ENCODE measurements at regions not wholly inside any gene's neighbourhood (a gene's known extent, or its start where the extent isn't known, plus 50 kb on each side); places are given as distances from the start of the nearest gene placed in this dataset.

DNA sequence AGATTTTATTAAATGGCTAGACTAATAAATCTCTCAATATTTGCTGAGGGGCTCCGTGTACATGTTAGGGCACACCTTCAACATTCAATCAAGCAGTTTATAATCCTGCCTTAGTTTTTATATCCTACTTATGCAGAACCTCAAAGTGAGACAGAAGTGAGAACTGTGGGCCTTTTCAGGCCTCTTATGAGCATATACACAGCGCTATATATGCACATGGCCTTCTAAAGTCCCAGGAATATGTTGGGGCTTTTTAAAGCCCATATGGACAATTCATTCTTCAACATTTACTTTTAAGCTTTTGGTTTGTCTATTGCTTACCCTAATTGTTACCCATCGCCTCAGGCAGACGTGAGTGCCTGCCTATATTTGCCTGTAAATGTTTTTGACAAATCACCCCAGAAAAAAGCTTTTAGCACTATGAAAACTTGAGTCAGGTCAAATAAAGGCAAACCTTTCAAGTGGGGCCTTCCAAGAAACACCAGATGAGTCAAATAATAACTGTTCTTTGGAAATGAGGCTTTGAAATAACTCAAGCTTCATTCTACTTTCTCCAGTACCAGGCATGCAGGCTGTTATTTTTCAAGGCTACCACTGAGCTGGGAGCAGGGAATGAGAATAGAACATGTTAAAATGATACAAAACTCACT is 58.2 kb downstream of the ESM1 start:
- no peak for ATAC-seq

DNA sequence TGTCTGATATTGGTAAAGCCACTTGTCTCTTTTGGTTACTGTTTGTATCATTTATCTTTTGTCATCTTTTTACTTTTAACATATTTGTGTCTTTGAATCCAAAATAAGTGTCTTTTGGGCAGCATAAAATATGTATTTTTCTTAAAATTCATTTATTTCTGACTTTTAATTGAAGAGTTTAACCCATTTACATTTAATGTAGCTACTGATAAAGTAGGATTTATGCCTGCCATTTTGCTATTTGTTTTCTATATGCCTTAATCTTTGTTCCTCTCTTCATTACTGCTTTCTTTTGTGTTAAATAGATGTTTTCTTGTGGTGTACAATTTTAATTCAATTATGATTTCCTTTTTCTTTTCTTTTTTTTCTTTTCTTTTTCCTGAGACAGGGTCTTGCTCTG is 60.9 kb downstream of the ESM1 start:
- ATAC-seq, result no peak

DNA sequence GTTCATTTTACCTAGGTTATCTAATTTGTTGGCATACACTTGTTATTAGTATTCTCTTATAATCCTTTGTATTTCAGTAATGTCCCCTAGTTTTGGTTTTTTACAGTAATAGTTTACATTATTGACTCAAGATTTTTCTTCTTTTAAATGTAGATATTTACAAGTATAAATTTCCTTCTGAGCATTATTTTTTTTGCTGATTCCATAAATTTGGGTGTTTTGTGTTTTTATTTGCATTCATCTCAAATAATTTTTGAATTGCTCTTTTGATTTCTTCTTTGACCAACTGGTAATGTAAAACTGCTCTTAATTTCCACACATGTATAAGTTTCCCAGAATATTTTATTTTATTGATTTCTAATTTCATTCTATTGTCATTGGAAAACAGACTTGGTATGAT is 68.1 kb downstream of the ESM1 start:
- no peak for ATAC-seq

DNA sequence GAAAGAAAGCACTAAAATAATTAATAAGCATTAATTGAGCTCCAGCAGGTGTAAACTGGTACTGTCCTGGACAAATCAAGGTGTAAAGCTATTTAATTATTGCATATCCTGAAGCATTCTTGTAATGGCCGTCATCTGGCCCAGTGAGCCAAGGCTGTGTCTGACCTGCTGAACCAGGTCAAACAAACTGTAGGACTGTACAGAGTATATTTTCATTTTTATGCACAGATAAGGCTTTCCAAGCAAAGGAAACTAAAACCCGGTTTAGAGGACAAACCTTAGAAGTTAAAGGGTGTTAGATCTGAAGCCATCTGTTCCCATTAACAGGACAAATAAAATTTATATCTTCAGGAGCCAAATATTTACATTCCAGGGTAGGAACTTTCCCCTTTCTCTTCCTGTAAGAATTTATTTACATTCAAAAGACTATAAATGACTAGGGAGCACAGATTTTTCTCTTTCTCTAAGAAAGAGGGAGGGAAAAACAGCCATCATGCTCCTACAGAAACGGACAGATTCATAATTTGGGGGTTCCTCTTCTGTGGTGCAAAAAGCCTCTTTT is 69.8 kb downstream of the ESM1 start:
- ATAC-seq, result no peak

DNA sequence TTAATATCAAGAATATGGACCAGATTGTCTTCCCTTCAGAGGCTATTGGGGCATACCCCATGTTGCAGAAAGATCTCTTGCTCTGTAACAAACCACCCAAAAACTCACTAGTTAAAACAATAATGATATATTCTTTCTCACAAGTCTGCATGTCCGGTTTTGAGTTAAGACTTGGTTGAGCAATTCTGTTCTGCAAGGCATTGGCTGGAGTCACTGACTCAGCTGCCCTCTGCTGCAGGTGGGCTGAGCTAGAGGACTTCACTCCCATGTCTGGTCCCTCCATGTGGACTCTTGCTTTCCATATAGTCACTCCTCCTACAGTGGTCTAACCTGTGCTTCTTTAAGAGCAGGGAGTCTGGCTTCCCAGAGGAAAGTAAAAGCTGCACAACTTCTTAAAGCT is 73.4 kb downstream of the ESM1 start:
- ATAC-seq, result no peak

DNA sequence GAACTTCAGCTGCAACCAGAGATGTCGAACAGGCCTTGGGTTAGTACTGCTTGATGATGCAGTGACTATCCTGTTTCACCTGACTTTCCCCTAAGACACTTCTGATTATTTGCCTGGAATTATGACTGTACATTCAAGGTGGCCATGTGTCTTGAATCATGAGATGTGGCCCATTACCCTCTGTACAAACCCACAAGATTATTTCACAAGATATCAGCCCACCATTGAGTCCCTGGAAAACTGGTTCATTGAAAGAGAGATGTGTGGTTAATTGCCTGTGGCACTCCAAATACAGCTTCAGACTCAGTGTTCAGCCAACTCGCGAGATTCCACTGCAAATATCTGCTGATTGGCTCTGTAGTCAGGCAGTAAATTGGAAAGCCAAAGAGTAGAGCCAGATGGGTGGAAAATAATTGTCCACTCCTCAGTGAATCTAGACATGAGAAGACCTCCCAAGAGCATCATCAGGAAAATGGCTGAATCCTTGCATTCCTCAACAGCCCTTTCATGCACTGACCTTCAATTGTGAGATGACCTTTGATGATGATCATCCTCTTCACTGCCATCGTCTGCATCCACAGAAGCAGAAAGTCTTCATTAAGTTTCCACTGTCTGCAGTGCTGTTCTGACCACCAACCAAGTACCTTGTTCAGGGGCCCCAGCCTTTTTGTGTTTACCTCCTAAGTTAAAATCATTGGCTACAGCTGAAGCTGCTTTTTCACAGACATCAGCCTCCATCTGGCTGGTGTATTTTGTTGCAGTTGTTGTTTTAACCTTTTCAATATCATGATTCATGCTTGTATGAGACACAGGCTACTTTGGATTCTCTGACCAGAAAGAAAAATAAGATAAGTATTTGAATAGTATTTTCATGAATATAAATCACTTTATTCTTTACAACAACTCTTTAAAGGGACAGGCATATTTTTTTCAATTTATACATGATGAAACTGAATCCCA is 75.2 kb downstream of the ESM1 start:
- no peak for ATAC-seq

DNA sequence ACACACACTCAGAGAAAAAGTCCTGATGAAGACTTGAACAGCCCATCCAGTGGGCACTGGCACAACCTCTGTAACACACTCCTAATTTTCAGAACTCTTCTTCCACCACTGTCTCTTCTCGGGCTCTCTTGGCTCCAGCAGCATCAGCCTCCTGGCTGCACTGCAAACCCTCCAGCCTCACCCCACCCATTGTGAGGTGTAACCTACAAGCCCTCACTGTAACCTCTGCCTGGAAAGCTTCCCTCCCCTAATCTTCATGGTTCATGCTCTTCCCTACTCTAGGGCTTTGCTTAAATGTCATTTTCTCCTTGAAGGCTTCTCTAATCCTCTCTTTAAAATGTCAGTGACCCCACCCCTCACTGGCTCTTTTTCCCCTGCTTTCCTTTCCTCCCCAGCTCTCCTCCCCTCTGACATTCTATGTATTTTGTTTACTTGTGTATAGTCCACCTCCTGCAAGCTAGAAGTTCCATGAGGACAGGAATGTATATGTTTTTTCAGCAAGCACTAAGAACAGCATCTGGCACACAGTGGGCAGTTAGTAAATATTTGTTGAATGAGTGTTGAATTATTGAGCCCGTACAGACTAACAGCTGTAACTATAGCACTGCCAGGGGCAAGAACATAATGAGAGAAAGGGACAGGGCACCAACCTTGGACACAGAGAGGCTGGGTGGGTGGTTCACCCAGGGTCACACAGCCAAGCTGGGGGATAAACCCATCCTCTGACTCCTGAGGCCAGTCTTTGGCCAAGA is 76.4 kb downstream of the ESM1 start:
- ATAC-seq, result no peak

DNA sequence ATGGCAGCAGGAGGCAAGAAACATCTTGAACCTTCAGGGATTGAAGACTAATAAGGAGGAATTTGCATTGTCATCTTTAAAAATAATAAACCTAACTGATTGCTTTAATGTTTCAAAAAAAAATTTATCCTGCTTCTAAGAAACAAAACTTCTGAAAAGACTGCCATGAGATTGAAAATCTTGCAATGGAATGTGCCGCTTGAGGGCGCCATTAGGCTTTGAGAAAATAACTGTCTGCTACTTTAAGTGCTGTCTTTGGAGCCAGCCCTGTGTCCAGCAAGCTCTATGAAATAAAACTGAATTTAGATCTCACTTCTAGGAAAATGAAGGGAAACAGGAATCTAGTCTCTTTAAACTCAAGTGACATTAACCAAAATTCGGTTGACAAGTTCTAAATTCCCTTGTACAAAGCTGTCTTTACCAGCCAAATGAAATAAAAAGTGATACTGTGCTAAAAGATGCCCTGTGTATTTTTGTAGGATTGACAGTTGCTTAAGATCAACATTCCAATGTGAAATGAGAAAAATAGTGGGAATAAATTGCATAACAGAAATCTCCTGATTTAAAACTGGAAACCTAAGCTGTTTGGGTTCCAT is 79.4 kb downstream of the ESM1 start:
- ATAC-seq, result no peak

DNA sequence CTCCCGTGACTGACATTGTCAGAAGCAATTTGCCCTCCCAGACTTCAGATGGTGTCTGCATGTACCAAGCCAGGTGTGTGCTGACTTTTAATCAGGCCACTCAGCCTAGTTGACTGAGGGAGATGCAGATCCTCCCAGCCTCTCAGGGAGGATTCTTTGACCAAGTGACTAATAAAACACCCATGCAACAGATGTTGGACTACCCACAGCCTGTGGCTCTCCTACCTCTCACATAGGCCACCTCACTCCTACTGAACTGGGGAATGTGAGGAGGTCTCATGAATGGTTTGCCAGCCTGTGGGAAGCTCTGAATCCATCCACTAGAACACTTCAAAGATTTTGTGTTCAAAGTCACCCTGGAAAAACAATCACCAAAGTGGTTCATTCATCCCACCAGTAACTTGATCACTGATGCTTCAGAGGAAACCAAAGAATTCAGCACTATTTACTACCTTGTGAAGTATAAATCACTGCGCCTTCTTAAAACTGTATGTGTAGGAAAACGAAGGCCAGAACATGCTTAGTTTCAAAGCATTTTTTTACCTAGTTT is 80.1 kb downstream of the ESM1 start:
- no peak for ATAC-seq

DNA sequence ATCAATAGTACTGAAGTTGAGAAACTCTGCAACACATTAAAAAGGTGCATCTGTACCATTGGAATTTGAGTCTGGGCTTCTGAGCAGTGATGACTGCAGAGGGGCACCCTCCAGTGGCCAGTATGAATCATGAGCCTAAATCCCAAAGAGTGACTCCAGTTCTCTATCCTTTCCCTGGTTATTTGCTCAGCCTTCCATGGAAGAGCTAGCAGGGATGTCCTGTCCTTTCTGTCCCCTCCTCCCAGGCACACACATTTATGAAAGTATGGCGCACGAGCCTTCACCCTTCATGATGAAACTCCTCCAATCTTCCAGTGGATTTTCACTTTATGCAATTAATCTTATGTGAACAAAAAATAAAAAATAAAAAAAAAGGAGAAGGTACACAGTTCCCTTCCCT is 81.0 kb downstream of the ESM1 start:
- peak; percentile 42 for ATAC-seq

DNA sequence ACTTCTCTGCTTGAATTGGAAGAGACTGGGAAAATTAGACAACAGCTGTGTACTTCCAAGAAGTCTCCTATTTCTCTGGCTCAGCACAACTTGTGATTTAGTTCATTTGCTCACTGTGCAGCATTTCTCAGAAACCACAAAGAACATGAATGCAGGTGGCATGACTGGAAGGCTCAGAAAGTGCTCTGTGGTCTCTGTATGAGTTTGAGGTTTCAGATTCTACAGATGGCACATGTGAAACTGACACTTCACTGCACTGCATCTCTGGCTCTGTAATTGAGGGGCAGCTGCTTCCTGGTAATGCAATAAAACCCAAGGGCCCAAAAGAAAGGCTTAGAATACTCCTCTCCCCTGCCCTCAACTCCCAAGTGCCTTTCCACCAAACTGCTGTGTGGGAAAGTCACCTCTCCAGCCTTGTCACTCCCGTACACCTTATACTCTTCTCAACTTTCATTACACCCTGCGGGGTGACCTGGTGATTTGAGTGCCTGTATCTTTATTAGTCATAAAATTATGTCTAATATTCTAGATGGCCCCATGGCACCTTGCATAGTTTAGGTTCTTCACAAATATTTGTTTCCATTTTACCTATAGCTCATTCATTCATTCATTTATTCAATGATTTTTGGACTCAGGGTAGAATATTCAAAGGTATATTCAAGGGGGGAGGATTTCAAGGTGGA is 82.5 kb downstream of the ESM1 start:
- ATAC-seq, result peak; percentile 34

DNA sequence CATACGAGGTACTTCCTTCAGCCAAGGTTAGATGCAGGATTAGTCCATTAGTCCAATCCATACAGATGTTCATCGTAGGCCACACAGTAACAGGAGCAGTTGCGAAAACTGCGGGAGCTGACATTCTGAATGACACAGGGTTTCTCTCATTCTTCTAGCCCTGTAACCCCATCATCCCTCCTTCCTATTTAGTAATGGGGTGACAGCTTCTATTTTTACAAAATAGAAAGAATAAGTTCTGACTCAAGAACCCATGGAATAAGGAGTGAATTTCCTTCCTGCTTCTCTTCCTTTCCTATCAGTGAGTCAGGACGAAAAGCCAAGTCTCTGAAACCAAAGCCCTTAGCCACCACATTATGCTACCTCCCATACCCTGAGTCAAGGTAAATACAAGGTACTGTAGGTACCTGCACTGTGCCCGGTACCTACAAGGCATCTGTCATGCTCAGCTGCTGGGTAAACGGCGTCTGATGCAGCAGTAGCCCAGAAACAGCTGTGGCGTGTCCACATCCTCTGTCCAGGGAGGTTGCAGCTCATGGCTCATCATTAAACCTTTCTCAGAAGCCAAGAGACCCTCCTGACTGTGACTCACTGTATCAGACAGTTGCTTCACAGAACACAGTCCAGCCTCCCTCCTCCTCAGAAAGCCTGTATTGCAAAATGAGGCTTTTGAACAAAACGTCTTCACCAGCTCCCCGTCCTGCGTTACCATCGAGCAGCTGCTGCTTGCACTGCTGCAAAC is 84.2 kb downstream of the ESM1 start:
- ATAC-seq, result no peak

DNA sequence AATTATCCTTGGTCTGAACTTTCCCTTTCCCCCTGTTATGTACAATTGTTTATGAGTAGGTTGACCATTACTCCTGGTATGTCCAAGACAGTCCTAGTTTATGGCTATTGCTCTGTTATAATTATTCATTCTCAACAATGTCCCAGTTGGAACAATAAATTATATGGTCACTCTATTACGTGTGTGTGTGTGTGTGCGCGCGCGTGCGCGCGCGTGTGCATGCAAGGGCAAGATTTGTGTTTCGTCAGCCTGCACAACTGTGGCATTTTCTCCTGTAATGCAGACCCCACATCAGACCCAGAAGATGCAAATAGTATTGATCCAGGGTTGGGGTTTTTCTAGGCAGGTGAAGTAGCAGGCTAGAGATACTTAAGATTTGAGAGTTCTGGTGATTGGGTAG is 88.4 kb downstream of the ESM1 start:
- no peak for ATAC-seq

DNA sequence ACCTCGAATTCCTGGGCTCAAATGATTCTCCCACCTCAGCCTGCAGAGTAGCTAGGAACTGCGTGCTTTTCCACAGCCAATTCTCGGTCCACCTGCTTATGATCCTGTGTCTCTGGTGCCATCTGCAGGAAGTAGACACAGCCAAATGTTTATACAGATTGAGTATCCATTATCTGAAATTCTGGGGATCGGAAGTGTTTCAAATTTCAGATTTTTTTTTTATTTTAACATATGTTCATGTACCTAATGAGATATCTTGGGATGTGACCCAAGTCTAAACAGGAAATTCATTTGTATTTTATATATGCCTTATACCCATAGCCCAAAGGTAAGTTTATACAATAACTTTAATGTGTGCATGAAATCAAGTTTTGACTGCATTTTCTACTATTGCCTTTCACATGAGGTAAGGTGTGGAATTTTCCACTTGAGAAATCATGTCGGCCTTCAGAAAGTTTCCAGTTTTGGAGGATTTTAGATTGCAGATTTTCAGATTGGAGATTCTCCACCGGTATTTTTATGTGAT is 89.5 kb downstream of the ESM1 start:
- peak; percentile 59 for ATAC-seq

DNA sequence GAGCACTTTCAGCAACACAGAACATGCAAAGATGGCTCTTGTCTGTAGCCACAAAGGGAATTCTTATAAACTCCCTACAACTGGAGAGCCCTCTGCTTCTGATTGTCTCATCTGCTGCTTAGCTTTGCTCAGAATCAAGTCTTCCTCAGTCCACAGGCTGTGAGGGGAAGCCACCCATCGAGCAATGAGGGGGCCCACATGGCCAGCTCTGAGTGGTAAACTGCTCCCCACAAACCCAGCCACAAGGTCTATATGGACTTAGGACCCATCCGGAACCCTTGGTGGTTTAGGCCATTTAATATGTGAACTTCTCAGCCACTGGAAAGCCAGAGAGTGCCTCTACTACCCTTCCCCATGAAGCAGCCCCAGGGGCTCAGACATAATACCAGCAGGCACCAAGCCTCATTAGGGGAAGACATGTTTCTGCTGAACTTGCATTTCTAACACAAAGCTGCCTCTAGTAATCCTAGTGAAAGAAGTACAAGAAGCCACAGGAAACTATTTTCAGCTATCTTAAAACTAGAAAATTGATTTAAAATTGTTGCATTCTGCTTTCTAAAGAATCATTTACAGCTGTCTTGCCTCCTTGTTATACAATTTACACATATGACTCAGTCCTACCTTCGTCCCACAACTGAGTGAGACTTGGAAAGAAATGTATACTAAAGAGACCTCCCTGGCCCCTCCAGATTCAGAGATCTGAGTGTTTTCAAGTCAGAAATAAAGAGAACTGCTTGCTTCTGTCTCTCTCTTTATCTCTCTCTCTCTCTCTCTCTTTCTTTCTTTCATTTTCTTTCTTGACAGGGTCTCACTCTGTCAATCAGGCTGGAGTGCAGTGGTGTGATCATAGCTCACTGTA is 90.2 kb downstream of the ESM1 start:
- no peak for ATAC-seq

DNA sequence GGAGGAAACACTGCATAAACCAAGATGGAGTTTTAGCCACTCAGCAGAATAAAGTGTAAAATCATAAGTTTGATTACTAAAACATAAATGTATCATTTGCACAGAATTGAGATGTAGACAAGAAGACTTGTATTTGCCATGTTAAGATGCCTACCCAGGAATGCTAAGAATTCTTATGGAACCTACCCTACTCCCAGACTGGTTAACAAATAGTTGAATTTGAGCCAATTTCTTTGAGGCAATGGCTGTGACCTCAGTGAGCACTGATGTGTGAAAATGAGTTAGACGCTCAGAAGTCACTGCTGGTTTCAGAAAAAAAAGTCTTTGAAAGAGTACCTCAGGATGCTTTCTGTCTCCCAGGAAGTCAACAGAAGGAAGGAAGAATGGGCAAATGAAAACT is 95.6 kb downstream of the ESM1 start:
- ATAC-seq, result no peak

DNA sequence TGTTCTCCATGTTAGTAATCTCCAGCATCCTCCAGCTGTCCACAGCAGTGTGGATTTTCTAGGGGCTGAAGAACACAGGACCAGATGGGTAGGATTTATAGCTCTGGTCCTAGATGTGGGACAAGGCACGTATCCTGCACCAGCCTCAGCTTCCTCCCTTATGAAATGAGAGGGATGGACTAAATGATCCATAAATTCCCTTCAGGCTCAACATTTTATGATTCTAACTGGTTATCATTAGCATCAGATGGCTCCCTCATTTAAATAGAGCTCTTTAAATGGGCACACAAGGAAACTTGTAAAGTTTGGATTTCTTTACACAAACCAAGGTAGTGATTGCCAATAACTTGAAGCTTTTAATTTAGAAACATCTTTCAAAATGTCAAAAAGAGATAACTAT is 97.7 kb downstream of the ESM1 start:
- ATAC-seq, result no peak

DNA sequence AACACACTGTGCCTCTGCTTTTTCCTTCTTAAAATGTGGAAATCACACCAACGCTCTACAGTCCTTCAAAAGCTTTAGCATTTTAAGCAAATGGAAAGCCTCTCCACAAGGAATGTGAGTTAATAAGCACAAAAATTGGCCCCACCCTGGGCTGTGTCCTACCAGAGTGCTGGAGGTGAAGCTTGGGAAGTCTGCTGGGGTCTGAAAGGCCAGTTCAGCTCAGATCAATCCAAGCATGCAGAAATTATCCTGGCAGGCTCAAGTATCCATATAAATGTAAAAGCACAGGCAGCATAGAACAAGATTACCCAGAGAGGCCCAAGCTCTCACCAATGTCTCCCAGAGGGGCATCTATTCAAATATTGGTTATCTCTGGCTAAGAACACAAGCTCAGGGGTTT is 98.5 kb downstream of the ESM1 start:
- ATAC-seq, result no peak

DNA sequence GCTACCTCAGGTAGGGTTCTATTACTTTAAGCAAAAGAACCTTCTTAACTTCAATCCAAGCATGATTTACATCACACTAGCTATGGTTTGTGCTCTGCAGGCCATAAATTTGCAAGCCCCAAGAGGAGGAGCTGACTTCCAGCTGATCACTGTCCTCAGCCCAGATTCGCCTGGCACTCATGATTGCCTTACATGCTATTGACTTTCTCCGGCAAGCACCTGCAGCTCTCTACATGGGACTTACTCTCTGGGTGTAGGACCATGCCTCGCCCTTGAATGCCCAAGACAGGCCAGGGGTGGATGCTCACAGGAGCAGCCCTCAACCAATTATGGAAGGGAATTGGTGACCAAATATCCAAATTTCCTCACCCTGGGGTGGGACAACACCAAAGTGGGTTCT is 99.8 kb downstream of the ESM1 start:
- ATAC-seq, result no peak

DNA sequence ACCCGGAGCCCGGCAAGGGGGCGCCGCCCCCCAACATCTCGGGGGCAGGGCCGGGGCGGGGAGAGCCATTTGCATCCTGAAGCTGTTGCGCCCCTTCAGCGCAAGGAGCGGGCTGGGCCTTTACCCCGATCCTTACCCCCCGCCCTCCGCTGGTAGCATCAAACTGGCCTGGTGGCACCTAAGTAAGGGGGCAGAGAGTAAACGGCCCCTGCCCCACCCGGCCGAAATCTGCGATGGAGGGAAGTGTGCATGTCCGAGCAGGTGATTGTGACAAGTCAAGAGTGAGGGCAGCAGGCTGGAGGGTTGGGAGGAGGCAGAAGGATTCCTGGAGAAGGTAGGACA is 101.2 kb downstream of the ESM1 start:
- no peak for ATAC-seq

Data from esophagus mucosa (tissue), 1 donor.